ENCODE measurements at regions not wholly inside any gene's neighbourhood (a gene's known extent, or its start where the extent isn't known, plus 50 kb on each side); places are given as distances from the start of the nearest gene placed in this dataset.

GRCh38 chr14:26293909-26294308, 303.9 kb downstream of the NOVA1 start:
- ChIA-PET POLR2A (ENCODE audit: unreplicated experiment) (no interaction called here), CTCF (no interaction called here)
- no peaks in the 10 kb centered on the region for H4K20me1 ChIP-seq (ENCODE audit: low read length)
- H3K9ac ChIP-seq (ENCODE audit: low read length): no peak overlapping the region
- H3K79me2 ChIP-seq (ENCODE audit: low read length): no peaks in the 10 kb centered on the region
- no peaks in the 10 kb centered on the region for H3K27me3 ChIP-seq (ENCODE audit: low read length)
- H3K4me3 ChIP-seq (ENCODE audit: low read length): no peak overlapping the region
- no peaks in the 10 kb centered on the region for H3F3A ChIP-seq (ENCODE audit: low read length, unreplicated experiment)
- intact Hi-C loops (cut with micrococcal nuclease): no loop called here
- H3K36me3 ChIP-seq (ENCODE audit: low read depth, low read length): no peaks in the 10 kb centered on the region
- no peak overlapping the region for H2AFZ ChIP-seq (ENCODE audit: low read length)
- no peaks in the 10 kb centered on the region for H3K9me2 ChIP-seq (replicated peaks; ENCODE audit: low read length)
- H3K4me1 ChIP-seq (ENCODE audit: insufficient read depth, low read length): 0 out of 2 replicates have a peak, but pooled peaks cover 3% of the 10 kb centered on the region
- no TSS peak for BruUV-seq (replicated peaks)
- DNase-seq (no peak), ATAC-seq (no peak)
- no peak overlapping the region for H3K27ac ChIP-seq (ENCODE audit: low read length)
- no peaks in the 10 kb centered on the region for H3K9me3 ChIP-seq (ENCODE audit: low read length)
- H3K4me2 ChIP-seq (ENCODE audit: low read length): no peak overlapping the region
- TF ChIP-seq EZH2 (IDR thresholded peaks at IDR 0.05; ENCODE audit: low read length, unreplicated experiment): no peak
- TF ChIP-seq, protein P1, sequence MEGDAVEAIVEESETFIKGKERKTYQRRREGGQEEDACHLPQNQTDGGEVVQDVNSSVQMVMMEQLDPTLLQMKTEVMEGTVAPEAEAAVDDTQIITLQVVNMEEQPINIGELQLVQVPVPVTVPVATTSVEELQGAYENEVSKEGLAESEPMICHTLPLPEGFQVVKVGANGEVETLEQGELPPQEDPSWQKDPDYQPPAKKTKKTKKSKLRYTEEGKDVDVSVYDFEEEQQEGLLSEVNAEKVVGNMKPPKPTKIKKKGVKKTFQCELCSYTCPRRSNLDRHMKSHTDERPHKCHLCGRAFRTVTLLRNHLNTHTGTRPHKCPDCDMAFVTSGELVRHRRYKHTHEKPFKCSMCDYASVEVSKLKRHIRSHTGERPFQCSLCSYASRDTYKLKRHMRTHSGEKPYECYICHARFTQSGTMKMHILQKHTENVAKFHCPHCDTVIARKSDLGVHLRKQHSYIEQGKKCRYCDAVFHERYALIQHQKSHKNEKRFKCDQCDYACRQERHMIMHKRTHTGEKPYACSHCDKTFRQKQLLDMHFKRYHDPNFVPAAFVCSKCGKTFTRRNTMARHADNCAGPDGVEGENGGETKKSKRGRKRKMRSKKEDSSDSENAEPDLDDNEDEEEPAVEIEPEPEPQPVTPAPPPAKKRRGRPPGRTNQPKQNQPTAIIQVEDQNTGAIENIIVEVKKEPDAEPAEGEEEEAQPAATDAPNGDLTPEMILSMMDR (conservative IDR thresholded peaks at IDR 0.05; ENCODE audit: low read depth, low read length): no peak
- TF ChIP-seq EZH2phosphoT487 (IDR thresholded peaks at IDR 0.05; ENCODE audit: borderline replicate concordance, low read length): no peak

- DNase-seq (peak; percentile 55), ATAC-seq (peak; percentile 47)
- H3K36me3 ChIP-seq (ENCODE audit: low read depth, low read length): no peaks in the 10 kb centered on the region
- no peaks in the 10 kb centered on the region for H3K9me2 ChIP-seq (replicated peaks; ENCODE audit: low read length)
- no peaks in the 10 kb centered on the region for H3K9me3 ChIP-seq (ENCODE audit: low read length)
- H3K27me3 ChIP-seq (ENCODE audit: low read length): no peaks in the 10 kb centered on the region
- intact Hi-C loops (cut with micrococcal nuclease): loop anchor here (10.0 kb wide), 1 partner anchor 45 kb away; no protein-coding TSS in a partner anchor
- H3K4me2 ChIP-seq (ENCODE audit: low read length): no peak overlapping the region
- no TSS peak for BruUV-seq (replicated peaks)
- ChIA-PET POLR2A (ENCODE audit: unreplicated experiment) (no interaction called here), CTCF (no interaction called here)
- peaks cover 8% of the 10 kb centered on the region; the same call in 1 of the 2 replicates for H3K4me1 ChIP-seq (ENCODE audit: insufficient read depth, low read length)
- no peak overlapping the region for H2AFZ ChIP-seq (ENCODE audit: low read length)
- no peaks in the 10 kb centered on the region for H3K79me2 ChIP-seq (ENCODE audit: low read length)
- H3F3A ChIP-seq (ENCODE audit: low read length, unreplicated experiment): no peaks in the 10 kb centered on the region
- TF ChIP-seq, protein P1 (conservative IDR thresholded peaks at IDR 0.05; ENCODE audit: low read depth, low read length): no peak
- TF ChIP-seq EZH2 (IDR thresholded peaks at IDR 0.05; ENCODE audit: low read length, unreplicated experiment) (no peak), EZH2phosphoT487 (IDR thresholded peaks at IDR 0.05; ENCODE audit: borderline replicate concordance, low read length) (no peak)
- H3K27ac ChIP-seq (ENCODE audit: low read length): no peak overlapping the region
- H3K4me3 ChIP-seq (ENCODE audit: low read length): no peak overlapping the region
- H3K9ac ChIP-seq (ENCODE audit: low read length): no peak overlapping the region
- H4K20me1 ChIP-seq (ENCODE audit: low read length): no peaks in the 10 kb centered on the region
These were observed 307.8 kb downstream of the NOVA1 start for GRCh38 chr14:26289891-26290486.

GRCh38 chr14:26286913-26287205, 311.0 kb downstream of the NOVA1 start:
- H3K4me1 ChIP-seq (ENCODE audit: insufficient read depth, low read length): peaks cover 11% of the 10 kb centered on the region
- POLR2A ChIA-PET (ENCODE audit: unreplicated experiment): interaction anchor here (0.7 kb wide), 1 partner anchor 352 kb away, joined by 4 read pairs; no protein-coding TSS in a partner anchor
- H3K9ac ChIP-seq (ENCODE audit: low read length): no peak overlapping the region
- intact Hi-C loops (cut with micrococcal nuclease): loop anchor here (10.0 kb wide), 1 partner anchor 48 kb away; no protein-coding TSS in a partner anchor
- H3K4me2 ChIP-seq (ENCODE audit: low read length): peak overlapping the region; percentile 23; the same call in 1 of the 2 replicates
- CTCF ChIA-PET: no interaction called here
- no peaks in the 10 kb centered on the region for H3K9me3 ChIP-seq (ENCODE audit: low read length)
- DNase-seq (peak; percentile 51), ATAC-seq (peak; percentile 92)
- no peak overlapping the region for H3K4me3 ChIP-seq (ENCODE audit: low read length)
- H3K36me3 ChIP-seq (ENCODE audit: low read depth, low read length): no peaks in the 10 kb centered on the region
- H2AFZ ChIP-seq (ENCODE audit: low read length): peak overlapping the region; percentile 33
- TF ChIP-seq EZH2 (IDR thresholded peaks at IDR 0.05; ENCODE audit: low read length, unreplicated experiment) (no peak), EZH2phosphoT487 (IDR thresholded peaks at IDR 0.05; ENCODE audit: borderline replicate concordance, low read length) (no peak)
- TF ChIP-seq, protein P1 (conservative IDR thresholded peaks at IDR 0.05; ENCODE audit: low read depth, low read length): no peak
- H3K27ac ChIP-seq (ENCODE audit: low read length): no peak overlapping the region; the same call in 1 of the 2 replicates
- H3K79me2 ChIP-seq (ENCODE audit: low read length): no peaks in the 10 kb centered on the region
- no peaks in the 10 kb centered on the region for H3F3A ChIP-seq (ENCODE audit: low read length, unreplicated experiment)
- no TSS peak for BruUV-seq (replicated peaks)
- no peaks in the 10 kb centered on the region for H4K20me1 ChIP-seq (ENCODE audit: low read length)
- no peaks in the 10 kb centered on the region for H3K9me2 ChIP-seq (replicated peaks; ENCODE audit: low read length)
- no peaks in the 10 kb centered on the region for H3K27me3 ChIP-seq (ENCODE audit: low read length)
